Mucosa of stomach (tissue), 1 donor: ENCODE measurements at regions not wholly inside any gene's neighbourhood (a gene's known extent, or its start where the extent isn't known, plus 50 kb on each side); places are given as distances from the start of the nearest gene placed in this dataset.

Experiments used
- H3K27me3 ChIP-seq: one replicate; pipeline ENCODE4 v1.7.0; 2013; ENCODE audit warnings: mild to moderate bottlenecking, low read length; ENCODE audit not compliant: control insufficient read depth, insufficient read depth
- H3K36me3 ChIP-seq: one replicate; pipeline ENCODE4 v1.7.0; 2013; ENCODE audit warnings: low read length; ENCODE audit not compliant: control insufficient read depth, insufficient read depth
- H3K4me1 ChIP-seq: one replicate; pipeline ENCODE4 v1.7.0; 2013; ENCODE audit warnings: mild to moderate bottlenecking, low read length; ENCODE audit not compliant: control insufficient read depth, insufficient read depth
- H3K4me3 ChIP-seq: one replicate; pipeline ENCODE4 v1.7.0; 2013; ENCODE audit warnings: low read length
- H3K9ac ChIP-seq: one replicate; pipeline ENCODE4 v1.7.0; 2013; ENCODE audit warnings: mild to moderate bottlenecking, low read length, moderate library complexity
- H3K9me3 ChIP-seq: one replicate; pipeline ENCODE4 v1.7.0; 2013; ENCODE audit warnings: mild to moderate bottlenecking, low read length, moderate library complexity; ENCODE audit not compliant: control insufficient read depth
- donor health status: Pancreatic carcinoma.

DNA sequence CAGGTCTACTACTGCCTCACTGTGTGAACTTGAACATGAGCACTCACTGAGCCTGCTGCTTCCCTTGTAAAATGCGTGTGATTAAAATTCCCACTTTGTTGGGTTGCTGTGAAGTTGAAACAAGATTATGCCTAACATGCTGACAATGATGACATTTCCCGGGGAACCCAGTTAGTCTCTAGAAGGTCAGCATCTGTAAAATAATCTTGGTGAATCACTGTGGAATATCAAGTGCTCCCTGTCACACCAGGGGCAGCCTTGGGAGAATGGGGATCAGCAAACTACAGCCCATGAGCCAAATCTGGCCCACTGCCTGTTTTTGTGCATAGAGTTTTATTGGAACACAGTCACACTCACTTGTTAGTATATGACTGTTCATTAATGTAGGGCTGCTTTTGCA, 335.2 kb downstream of the MIAT start:
- Histone ChIP-seq H3K4me3 (no peak overlapping the region), H3K4me1 (no peaks in the 10 kb centered on the region), H3K9me3 (no peaks in the 10 kb centered on the region), H3K27me3 (no peaks in the 10 kb centered on the region), H3K36me3 (no peaks in the 10 kb centered on the region), H3K9ac (no peak overlapping the region)

DNA sequence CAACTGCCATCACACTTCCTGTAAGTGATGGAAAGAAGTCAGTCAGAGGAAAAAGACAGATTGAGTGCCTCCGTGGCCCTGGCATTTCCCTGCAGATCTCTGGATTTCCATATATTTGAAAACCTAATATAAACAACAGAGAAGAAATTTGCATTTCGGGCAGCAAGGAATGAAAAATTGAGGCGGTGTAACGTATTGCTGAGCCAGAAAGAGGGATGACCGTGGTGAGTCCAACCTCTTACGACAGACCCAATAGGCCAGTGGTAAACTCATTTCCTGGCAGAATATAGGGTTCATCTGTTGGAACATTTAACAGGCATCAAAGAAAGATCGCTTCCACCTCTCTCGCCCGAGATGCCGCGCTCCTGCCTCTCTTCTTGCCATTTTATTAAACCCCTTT, 336.5 kb downstream of the MIAT start:
- Histone ChIP-seq H3K4me1 (no peaks in the 10 kb centered on the region), H3K27me3 (no peaks in the 10 kb centered on the region), H3K4me3 (no peak overlapping the region), H3K9ac (no peak overlapping the region), H3K9me3 (no peaks in the 10 kb centered on the region), H3K36me3 (no peaks in the 10 kb centered on the region)

DNA sequence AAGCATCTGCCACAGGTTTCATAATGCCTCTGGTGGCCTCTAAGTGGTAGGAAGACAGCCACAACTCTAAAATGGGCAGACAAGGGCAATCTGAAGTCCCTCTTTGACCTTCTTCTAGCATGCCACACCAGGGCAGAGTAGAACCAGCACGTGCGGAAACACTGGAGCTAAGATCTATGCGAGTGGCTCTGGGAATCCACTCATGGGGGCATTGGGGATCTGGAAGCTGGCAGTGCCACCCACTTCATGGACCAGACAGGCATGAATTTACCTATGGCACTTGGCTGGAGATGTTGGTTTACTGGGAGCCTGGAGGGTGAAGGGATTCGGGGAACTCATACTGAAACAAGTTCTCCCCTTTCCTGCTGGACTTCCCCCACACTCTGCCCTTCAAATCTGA, 337.4 kb downstream of the MIAT start:
- Histone ChIP-seq H3K36me3 (no peaks in the 10 kb centered on the region), H3K9me3 (no peaks in the 10 kb centered on the region), H3K4me3 (no peak overlapping the region), H3K4me1 (no peaks in the 10 kb centered on the region), H3K9ac (no peak overlapping the region), H3K27me3 (no peaks in the 10 kb centered on the region)

DNA sequence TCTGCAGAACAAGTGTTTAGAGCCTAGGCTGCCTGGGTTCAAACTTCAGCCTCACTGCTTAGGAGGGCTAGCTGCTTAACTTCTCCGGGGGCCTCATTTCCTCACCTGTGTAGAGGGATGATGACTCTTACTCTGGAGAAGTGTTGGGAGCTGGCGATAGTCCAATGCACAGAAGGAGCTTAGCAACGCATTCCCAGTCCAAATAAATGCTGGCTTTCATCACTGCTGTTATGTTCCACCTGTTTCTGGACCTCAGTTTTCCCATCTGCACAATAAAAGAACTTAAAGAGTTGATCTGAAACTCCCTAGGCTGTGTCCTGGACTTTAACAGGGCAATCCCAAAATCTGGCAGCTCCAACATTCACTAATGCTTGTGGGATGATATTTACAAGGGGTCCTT, 337.8 kb downstream of the MIAT start:
- no peaks in the 10 kb centered on the region for H3K4me1 ChIP-seq
- H3K9me3 ChIP-seq, result no peaks in the 10 kb centered on the region
- no peak overlapping the region for H3K9ac ChIP-seq
- H3K36me3 ChIP-seq, result no peaks in the 10 kb centered on the region
- no peak overlapping the region for H3K4me3 ChIP-seq
- H3K27me3 ChIP-seq, result no peaks in the 10 kb centered on the region

DNA sequence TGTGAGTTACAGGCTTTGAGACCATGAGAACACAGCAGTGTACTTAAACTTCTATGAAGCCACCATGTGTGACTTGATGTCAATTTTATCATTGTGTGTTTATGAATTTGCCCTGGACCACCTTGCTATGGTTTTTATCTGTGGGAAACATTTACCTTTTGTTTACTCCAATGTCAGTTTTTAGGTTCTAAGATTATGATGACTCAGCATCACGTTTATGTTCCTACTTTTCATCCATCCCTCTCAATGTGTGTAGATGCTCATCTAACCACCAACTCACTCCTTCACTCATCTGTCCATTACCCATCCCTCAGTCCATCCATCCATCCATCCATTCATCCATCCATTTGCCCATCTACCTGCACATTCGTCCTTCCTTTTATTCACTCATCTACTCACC, 338.8 kb downstream of the MIAT start:
- Histone ChIP-seq H3K4me3 (no peak overlapping the region), H3K4me1 (no peaks in the 10 kb centered on the region), H3K9me3 (no peaks in the 10 kb centered on the region), H3K36me3 (no peaks in the 10 kb centered on the region), H3K9ac (no peak overlapping the region), H3K27me3 (no peaks in the 10 kb centered on the region)

DNA sequence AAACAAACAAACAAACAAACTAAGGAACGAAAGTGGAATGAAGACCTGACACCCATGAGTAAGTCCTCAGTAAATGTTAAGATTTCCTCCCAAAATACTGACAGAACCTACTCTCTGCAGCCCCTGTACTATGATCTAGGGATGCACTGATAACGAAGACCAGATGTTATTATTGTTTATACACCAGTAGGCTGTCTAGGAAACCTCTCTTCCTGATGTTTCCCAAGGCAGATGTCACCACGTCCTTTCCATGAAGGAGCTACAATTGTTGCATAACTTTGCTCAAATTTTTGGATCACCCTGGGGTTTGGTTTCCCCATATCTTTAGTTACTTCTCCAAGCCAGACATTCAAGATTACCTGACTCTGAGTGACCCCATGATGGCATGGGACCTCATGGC, 340.7 kb downstream of the MIAT start:
- Histone ChIP-seq H3K9ac (no peak overlapping the region), H3K36me3 (no peaks in the 10 kb centered on the region)

DNA sequence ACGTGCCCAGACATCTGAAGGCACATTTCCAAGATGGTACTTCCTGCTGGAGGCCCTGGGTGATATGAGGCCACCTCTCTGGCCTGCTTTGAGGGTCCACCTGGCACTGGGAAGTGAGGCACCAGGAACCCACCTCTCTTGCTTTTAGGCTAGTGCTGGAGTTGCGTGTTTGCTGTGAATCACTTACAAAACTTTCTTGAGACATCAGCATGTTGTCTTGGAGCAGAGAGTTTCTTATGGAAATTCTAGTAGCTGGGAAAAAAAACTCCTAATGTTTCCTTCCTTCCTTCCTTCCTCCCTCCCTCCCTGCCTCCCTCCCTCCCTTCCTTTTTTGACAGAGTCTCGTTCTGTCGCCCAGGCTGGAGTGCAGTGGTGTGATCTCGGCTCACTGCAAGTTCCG, 341.3 kb downstream of the MIAT start:
- H3K27me3 ChIP-seq, result no peaks in the 10 kb centered on the region
- H3K9ac ChIP-seq, result no peak overlapping the region
- no peaks in the 10 kb centered on the region for H3K36me3 ChIP-seq
- H3K4me1 ChIP-seq, result no peaks in the 10 kb centered on the region
- no peaks in the 10 kb centered on the region for H3K9me3 ChIP-seq
- H3K4me3 ChIP-seq, result no peak overlapping the region

More for the DNA sequence above, 340.7 kb downstream of the MIAT start:
- Histone ChIP-seq H3K4me1 (no peaks in the 10 kb centered on the region), H3K9me3 (no peaks in the 10 kb centered on the region), H3K27me3 (no peaks in the 10 kb centered on the region), H3K4me3 (no peak overlapping the region)

DNA sequence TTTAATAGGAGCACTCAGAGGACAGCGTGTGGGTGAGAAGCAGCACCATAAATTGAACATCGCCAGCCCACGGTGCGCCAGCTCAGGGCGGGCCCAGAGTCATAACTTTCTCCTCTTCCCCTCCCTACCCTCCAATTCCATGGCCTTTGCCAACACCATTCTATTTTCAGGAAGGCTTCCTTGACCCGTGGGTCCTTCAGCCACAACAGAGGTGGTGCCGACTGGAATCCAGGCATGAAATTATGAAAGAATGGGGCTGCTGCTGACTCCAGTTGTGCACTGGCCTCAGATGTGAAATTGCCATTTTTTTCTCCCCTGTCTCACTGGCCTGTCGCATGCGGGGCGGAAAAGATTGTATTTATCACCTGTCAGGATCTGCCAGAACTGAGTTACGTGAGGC, 345.9 kb downstream of the MIAT start:
- H3K4me1 ChIP-seq, result no peaks in the 10 kb centered on the region
- no peak overlapping the region for H3K4me3 ChIP-seq
- no peaks in the 10 kb centered on the region for H3K9me3 ChIP-seq
- no peaks in the 10 kb centered on the region for H3K27me3 ChIP-seq
- H3K9ac ChIP-seq, result no peak overlapping the region
- H3K36me3 ChIP-seq, result no peaks in the 10 kb centered on the region

DNA sequence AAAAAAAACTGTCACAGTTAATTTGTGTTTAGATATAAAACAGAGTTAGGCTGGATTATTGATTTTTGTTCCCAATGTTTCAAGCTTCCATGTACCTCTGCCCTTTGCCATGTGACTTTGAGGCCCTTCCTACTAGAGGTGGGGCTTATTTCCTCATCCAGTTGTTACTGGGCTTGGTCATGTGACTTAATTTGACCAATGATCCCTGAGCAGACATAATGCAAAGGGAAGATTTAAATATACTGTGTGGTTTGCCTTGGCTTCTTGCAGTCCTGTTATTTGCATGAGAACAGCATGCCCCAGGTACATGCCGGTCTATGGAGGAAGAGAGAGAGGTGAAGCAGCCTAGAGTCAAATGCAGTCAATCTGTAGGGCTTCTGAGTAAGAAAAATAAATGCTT, 347.0 kb downstream of the MIAT start:
- H3K4me3 ChIP-seq, result no peak overlapping the region
- no peak overlapping the region for H3K9ac ChIP-seq
- no peaks in the 10 kb centered on the region for H3K4me1 ChIP-seq
- no peaks in the 10 kb centered on the region for H3K27me3 ChIP-seq
- no peaks in the 10 kb centered on the region for H3K9me3 ChIP-seq
- no peaks in the 10 kb centered on the region for H3K36me3 ChIP-seq

DNA sequence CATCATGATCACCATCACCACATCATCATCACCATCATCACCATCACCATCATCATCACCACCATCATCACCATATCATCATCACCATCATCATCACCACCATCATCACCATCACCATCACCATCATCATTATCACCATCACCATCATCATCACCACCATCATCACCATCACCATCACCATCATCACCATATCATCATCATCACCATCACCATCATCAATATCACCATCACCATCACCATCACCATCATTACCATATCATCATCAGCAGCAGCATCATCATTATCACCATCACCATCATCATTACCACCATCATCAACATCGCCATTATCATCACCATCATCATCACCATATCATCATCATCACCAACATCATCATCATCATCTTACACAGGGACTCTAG, 351.1 kb downstream of the MIAT start:
- no peaks in the 10 kb centered on the region for H3K36me3 ChIP-seq
- no peaks in the 10 kb centered on the region for H3K4me1 ChIP-seq
- H3K9me3 ChIP-seq, result no peaks in the 10 kb centered on the region
- H3K9ac ChIP-seq, result no peak overlapping the region
- H3K27me3 ChIP-seq, result no peaks in the 10 kb centered on the region
- H3K4me3 ChIP-seq, result no peak overlapping the region

DNA sequence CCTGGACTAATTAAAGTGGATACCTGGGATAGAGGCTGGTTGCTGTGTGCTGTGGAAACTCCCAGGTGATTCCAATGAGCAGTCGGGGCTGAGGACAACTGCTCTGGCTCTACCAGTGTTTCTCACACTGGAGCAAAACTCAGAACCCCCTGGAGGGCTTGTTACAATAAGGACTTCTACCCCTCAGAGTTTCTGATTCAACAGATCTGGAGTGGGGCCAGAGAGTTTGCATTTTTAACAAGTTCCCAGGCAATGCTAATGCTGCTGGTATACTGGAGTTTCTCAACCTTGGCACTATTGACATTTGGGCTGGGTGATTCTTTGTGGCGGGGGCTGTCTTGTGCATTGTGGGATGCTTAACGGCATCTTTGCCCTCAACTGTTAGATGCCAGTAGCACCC, 353.7 kb downstream of the MIAT start:
- H3K4me1 ChIP-seq, result no peaks in the 10 kb centered on the region
- H3K9ac ChIP-seq, result no peak overlapping the region
- no peaks in the 10 kb centered on the region for H3K9me3 ChIP-seq
- H3K36me3 ChIP-seq, result no peaks in the 10 kb centered on the region
- H3K4me3 ChIP-seq, result no peak overlapping the region
- no peaks in the 10 kb centered on the region for H3K27me3 ChIP-seq

DNA sequence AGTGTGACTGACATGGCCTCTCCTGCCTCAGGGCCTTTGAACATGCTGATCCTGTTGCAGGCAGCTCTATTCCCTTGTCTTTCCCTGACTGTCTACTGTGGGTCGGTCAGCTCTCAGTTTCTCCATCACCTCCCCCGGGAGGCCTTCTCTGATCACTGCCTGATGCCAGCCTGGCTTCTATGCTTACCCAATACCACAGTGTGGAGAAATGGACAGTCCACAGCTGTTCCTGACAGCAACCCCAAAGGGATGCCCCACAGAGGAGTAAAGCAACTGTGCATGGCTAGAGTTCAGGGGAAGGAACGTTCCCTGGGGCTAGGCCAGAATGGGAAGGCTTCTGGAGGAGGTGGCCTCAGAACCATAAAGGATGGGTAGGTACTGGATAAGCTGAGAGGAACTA, 354.3 kb downstream of the MIAT start:
- no peak overlapping the region for H3K9ac ChIP-seq
- no peaks in the 10 kb centered on the region for H3K36me3 ChIP-seq
- no peaks in the 10 kb centered on the region for H3K27me3 ChIP-seq
- no peaks in the 10 kb centered on the region for H3K9me3 ChIP-seq
- no peaks in the 10 kb centered on the region for H3K4me1 ChIP-seq
- H3K4me3 ChIP-seq, result no peak overlapping the region

DNA sequence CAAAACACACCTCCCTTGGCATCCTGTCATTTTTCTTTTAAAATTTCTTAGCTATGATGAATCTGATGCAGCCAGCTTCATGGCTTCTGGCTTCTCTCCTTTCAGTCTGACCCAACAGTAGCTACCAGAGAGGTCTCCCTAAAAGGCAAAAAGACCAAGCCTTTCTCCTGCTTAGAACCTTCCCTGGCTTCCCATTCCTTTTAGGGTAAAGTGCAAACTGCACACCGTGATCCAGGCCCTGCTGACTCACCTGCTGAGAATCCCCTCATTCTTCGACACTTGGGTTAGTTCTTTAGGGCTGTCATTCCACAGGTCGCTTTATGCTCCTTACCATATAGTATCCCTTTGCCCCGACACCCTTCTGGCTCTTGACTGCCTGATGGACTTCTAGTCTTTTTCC, 362.4 kb downstream of the MIAT start:
- no peak overlapping the region for H3K4me3 ChIP-seq
- H3K27me3 ChIP-seq, result peaks cover 6% of the 10 kb centered on the region
- no peaks in the 10 kb centered on the region for H3K4me1 ChIP-seq
- no peak overlapping the region for H3K9ac ChIP-seq
- no peaks in the 10 kb centered on the region for H3K36me3 ChIP-seq
- no peaks in the 10 kb centered on the region for H3K9me3 ChIP-seq
